Erythroblast (primary cell): ENCODE measurements at regions not wholly inside any gene's neighbourhood (a gene's known extent, or its start where the extent isn't known, plus 50 kb on each side); places are given as distances from the start of the nearest gene placed in this dataset.

ENCODE experiments used
- DNase-seq, 2 experiments: peaks; one replicate each; lab custom pipeline; 2025; lab: John Stamatoyannopoulos, UW
- GATA1 ChIP-seq: IDR thresholded peaks from 2 replicates; pipeline ENCODE4 v1.6.1; 2011; ENCODE audit warnings: low read depth, mild to moderate bottlenecking, control low read depth, low read length, moderate library complexity
- POLR2A ChIP-seq: IDR thresholded peaks from 2 replicates; pipeline ENCODE4 v1.6.1; 2011; ENCODE audit warnings: mild to moderate bottlenecking, low read length

DNA sequence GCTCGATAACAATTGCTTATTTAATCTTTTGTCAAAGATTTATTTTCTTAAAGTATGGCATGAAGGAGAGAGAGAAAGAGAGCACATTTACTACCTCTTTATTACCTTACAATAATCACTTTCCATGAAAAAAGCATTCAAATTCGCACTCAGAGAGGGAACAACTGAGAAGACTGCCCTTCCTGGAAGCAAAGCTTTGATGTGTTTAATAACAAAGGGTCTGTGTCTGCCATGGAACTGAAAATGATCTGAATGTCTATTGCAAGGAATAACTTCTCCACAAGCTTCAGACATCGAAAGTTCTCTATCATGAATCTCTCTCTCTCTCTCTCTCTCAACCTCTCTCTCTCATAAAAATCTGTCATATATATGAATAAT is 308.9 kb downstream of the HDGFL1 start:
- TF ChIP-seq GATA1 (no peak), POLR2A (no peak)
- DNase-seq, result no peak

DNA sequence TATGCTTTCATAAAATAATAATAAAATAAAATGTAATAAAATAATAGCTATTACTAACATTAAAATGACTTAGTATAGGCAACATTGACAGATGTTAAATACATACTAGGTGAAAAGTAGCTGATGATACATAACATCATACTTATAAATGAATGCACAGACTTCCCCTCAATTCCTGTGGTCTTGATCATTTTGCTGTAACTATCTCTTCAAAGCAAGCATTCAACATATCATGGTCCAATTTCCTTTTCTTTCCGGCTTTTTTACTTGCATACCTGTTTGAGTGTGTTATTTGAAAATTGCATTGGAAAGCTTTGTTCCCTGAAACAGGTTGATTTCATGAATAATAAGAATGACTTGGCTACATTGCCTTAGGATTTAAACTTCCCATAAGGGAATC is 309.3 kb downstream of the HDGFL1 start:
- TF ChIP-seq GATA1, result no peak
- TF ChIP-seq POLR2A, result no peak
- DNase-seq, result no peak

DNA sequence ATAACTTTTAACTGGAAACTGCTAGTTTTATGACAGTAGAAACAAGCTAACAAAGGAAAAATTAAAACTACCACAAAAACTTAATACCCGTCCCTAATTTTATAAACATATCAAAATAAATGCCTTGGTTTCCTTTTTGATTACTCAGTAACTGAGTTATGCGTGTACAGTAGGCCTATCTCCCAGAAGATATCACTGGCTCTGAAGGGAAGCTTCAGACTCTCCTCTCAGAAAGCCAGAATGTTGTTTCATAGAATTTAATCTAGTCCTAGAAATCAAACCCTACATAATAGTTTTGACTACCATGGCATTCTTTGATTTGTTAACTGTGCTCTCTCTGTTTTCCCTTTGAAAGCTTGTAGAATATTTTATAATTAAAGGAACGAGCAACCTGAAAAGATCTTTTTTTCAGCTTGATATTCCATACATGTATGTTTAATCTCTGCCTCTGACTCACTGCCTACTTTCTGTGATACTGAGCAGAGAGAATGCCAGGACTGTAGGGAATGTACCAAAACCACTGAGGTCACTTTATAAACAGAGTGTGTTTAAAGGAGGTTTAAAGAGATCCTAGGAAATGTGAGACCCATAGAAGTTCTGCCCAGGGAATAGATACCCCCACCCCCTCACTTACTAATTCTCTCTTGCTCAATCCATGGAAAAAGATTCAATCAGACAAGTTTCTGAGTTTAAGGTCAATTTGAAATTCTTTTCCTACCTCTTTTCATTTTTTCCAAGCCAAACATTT is 311.5 kb downstream of the HDGFL1 start:
- no peak for DNase-seq
- TF ChIP-seq POLR2A (no peak), GATA1 (no peak)

DNA sequence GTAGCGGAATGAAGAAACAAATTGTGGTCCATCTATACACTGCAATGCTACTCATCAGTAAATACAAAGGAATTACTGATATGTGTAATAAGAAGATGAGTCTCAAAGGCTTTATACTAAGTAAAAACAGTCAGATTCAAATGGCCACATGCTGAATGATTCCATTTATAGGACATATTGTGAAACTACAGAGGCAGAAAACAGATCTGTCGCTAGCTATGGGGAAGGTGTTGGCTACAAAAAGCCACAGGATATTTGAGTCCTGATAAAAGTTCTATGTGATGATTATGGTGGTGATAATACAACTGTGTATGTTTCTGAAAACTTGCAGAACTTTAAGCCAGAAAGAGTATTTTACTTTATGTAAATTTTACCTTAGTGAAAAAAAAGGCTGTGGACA is 313.2 kb downstream of the HDGFL1 start:
- TF ChIP-seq POLR2A, result no peak
- TF ChIP-seq GATA1, result no peak
- DNase-seq, result no peak

DNA sequence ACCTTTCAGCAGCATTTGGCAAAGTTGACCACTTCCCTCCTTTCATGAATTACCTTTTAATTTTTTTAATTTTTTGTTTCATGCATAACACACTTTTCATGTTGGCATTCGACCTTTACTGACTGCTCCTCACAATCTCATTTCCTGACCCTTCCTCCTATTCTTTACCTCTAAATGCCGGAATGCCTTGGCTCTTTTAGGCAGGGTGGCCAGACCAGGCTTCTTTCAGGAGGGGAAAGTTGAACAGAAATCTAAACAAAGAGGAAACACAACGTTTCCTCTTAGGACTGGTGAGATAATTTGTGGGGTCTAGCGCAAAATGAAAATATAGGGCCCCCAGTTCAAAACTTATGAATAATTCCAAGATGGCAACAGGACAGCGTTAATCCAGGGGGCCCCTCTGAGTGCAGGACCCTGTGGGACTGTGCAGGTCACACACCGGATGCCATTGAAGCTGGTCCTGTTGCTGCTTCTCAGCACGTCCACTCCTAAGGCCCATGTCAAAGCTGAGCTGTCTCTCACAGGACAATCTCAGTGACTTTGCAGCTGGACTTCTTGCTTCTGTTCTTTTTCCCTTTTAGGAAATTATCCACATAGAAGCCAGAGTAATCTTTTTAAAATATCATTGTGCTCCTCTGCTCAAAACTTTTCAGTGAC is 313.8 kb downstream of the HDGFL1 start:
- no peak for TF ChIP-seq POLR2A
- TF ChIP-seq GATA1, result no peak
- no peak for DNase-seq

DNA sequence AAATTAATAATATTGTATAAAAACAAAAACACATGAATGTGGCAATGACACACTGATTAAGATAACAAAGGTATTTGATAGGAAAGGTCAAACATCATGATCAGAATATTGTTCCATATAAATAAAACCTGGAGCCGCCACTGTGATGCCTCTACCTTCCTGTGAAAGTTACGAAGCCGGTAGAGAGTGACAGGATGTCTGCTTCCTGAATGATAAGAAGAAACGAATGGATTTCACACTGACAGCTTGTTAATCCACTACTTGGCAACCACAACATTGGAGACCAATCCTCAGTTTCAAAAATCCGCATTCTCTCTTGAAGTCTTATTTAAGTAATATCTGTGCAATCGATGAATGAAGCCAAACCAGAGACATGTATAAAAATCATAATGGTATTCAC is 315.1 kb downstream of the HDGFL1 start:
- DNase-seq, result no peak

DNA sequence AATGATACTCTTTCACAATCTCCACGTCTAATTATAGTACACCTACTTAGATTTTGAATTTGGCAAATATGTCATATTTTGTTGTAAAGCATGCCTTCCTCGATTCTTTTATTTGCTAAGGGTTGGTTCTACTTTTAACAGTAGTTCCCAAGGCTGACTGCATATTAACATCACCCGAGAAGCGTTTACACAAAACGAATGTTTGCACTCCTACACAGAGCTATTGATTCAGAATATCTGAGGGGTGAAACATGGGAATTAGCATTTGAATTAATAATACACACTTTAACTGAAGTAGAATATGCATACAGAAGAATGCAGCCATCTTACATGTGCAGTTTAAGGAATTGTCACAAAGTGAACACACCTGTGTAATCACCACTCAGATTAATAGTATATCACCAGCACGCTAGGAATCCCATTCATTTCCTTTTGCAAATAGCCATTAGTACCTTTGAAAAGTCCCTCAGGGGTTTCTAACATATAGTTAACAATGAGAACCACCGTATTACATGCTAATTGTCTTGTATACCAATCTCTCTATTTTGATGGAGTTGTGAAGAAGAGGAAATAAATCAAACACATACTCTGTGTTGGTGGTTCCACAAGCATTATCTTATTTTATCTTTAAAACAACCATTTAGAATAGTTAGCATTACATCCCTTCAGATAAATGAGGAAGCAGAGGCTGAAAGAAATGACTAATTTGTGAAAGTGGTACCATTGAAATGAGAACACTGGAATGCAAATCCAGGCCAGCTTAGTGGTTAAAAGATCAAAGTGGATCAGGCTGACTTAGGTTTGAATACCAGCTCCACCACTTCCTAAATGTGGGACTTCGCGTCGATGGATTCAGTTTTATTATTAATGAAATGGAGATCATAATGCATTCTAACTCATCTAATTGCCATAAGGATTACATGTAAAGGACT is 317.6 kb downstream of the HDGFL1 start:
- no peak for DNase-seq
- TF ChIP-seq POLR2A (no peak), GATA1 (no peak)

More for the DNA sequence above, 315.1 kb downstream of the HDGFL1 start:
- TF ChIP-seq GATA1, result no peak
- no peak for TF ChIP-seq POLR2A

DNA sequence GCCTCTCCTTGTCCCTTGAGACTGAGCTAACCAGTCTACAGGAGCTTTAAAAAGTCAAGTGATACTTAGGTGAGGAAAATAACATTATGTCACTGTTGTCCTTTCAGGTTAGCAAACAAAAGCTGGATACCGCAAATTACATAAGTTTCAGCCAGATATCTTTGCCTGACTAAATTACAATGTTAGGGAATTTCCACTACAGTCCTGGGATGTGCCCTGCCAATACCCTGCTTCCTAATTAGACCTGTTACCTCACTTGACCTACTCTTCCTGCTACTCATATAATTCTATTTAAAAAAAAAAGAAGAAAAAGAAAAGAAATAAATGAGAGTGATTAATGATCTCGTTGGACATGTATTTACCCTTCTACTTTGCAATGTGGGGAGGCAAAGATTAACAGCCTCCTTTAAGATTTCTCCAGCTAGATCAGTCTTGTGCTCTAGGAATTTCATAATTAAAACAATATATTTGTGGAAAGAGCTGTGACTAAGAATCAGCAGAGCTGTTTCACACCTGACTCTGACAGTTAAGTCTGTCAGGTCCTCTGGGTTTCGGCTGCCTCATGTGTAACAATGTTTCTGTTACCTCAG is 318.9 kb downstream of the HDGFL1 start:
- TF ChIP-seq POLR2A (no peak), GATA1 (no peak)
- no peak for DNase-seq

DNA sequence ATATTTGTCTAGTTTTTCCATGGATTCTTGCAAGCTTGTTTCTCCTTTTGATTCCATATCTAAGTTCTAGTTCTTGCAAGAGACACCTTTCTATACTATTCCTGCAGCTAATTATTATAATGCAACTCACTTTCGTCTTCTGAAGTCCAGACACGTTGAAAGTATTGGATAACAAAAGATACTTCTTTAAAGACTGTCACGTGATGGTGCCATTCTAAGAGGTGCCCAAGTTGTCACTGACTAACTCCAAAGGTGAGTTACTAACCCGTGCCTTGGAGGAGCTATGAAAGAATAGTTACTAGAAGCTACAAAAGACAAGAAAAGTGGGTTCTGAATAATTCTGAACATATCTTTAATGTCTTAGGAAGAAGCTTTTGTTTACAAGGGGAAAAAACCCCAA is 322.6 kb downstream of the HDGFL1 start:
- TF ChIP-seq GATA1, result no peak
- no peak for TF ChIP-seq POLR2A

DNA sequence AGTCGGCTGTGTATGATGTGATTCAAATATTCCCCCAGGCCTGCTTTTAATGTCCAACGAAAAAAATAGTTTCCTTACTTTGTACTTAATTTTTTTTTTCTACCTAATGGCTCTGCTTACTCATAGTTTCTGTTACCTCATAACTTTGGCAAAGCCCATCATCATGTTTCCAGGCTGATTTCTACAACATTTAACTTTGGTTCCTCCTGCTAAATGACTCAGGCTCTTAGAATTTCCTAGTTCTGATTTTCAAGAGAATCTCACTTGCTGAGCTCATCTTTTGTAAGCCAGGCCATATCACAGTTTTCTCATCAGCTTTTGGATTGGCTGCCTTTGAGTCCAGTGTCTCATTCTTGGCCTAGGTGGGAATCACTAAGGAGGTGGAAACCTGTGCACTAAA is 323.1 kb downstream of the HDGFL1 start:
- DNase-seq, result no peak
- TF ChIP-seq POLR2A (no peak), GATA1 (no peak)

More for the DNA sequence above, 322.6 kb downstream of the HDGFL1 start:
- DNase-seq, result no peak

DNA sequence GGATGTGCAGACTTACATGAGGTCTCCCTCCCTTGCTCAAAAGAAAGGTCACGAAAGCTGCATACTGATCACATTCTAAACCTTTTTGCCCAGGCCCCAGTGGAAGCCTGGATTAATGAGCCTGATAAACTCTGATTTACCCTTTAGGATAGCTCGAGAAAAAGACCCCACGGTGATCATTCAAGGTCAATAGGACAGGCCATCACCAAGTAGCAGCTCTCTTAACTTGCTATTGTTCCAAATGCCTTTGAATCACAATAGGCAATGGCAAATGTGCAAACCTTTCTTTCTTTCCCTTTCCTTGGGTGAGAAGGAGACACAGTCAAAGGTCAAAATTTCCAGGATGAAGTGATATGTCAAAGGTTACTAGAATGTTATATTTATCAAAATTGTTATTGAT is 327.3 kb downstream of the HDGFL1 start:
- TF ChIP-seq GATA1 (no peak), POLR2A (no peak)

DNA sequence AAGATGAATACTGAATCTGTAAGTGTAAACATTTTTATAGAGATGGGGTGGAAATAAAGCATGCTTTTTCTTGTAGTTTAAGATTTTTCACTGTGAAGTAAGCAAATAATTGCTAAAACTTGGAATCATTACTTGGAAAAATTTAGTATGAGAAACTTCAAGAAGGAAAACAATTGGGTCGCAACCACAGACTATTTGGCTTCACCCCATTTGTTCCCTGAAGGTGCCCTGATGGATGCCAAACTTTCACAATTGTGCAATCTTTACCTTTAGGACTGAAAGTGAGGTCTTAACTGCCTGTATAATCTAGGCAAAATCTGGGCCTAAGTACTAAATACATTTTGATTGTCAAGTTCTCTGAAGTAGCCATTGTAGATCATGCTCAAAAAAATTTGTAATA is 330.1 kb downstream of the HDGFL1 start:
- DNase-seq, result no peak
- TF ChIP-seq POLR2A (no peak), GATA1 (no peak)

More for the DNA sequence above, 327.3 kb downstream of the HDGFL1 start:
- DNase-seq, result no peak

DNA sequence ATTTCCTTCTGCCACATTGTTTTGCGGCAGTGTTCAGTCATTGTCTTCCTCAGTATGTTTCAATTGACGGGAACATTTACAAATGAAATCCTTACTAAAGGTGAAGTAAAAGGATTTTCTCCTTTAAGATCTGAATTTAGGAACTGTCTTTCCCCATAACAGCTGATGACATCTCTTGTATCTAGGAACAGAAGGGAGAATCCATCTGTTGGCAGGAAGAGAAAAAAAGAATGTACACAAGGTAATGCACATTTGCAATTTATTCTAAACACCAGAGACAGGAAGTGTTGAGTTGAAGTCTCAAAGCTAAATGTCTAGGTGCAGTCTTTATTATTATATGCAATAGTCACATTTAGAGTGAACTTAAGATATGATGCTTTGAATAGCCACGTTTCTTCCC is 334.5 kb downstream of the HDGFL1 start:
- TF ChIP-seq GATA1 (no peak), POLR2A (no peak)
- no peak for DNase-seq
